NB4 (cell line): ENCODE measurements at regions not wholly inside any gene's neighbourhood (a gene's known extent, or its start where the extent isn't known, plus 50 kb on each side); places are given as distances from the start of the nearest gene placed in this dataset.

ENCODE experiments used
- DNase-seq: peaks from one replicate; pipeline ENCODE4 v3.0.0; 2010; ENCODE audit warnings: low read depth
- H3K4me3 ChIP-seq: one replicate; pipeline ENCODE4 v1.5.1; 2011; ENCODE audit warnings: mild to moderate bottlenecking, low read depth, low read length, moderate library complexity
- CTCF ChIP-seq: IDR thresholded peaks from one replicate; pipeline ENCODE4 v1.5.1; 2012; ENCODE audit warnings: low read depth, low read length
- MAX ChIP-seq: IDR thresholded peaks from 2 replicates; pipeline ENCODE4 v1.6.1; 2011; ENCODE audit warnings: low read depth, low read length
- MYC ChIP-seq: IDR thresholded peaks from 2 replicates; pipeline ENCODE4 v1.6.1; 2011; ENCODE audit warnings: low read depth, low read length
- POLR2A ChIP-seq: IDR thresholded peaks from 2 replicates; pipeline ENCODE4 v1.6.1; 2011; ENCODE audit warnings: mild to moderate bottlenecking; ENCODE audit not compliant: insufficient read length; ENCODE audit errors: extremely low read depth

GRCh38 chr3:5735896-5736295 is 548.4 kb downstream of the EDEM1 start:
- TF ChIP-seq MYC: no peak
- no peak for TF ChIP-seq POLR2A
- no peak for TF ChIP-seq CTCF
- TF ChIP-seq MAX: no peak
- no peak for DNase-seq
- H3K4me3 ChIP-seq: no peak overlapping the region

GRCh38 chr3:5739299-5739935 is 551.9 kb downstream of the EDEM1 start:
- DNase-seq: no peak
- TF ChIP-seq POLR2A: no peak
- H3K4me3 ChIP-seq: no peak overlapping the region

GRCh38 chr3:5739949-5740348 is 552.4 kb downstream of the EDEM1 start:
- H3K4me3 ChIP-seq: no peak overlapping the region
- no peak for DNase-seq
- TF ChIP-seq CTCF (no peak), MAX (no peak), MYC (no peak), POLR2A (no peak)

- no peak overlapping the region for H3K4me3 ChIP-seq
- no peak for TF ChIP-seq MYC
- no peak for TF ChIP-seq POLR2A
- TF ChIP-seq MAX: no peak
- TF ChIP-seq CTCF: no peak
- no peak for DNase-seq
These were observed 553.5 kb downstream of the EDEM1 start for GRCh38 chr3:5741017-5741416.

- no peak overlapping the region for H3K4me3 ChIP-seq
- DNase-seq: no peak
- TF ChIP-seq MAX: no peak
- no peak for TF ChIP-seq POLR2A
- TF ChIP-seq CTCF: no peak
- no peak for TF ChIP-seq MYC
These were observed 562.6 kb downstream of the EDEM1 start for GRCh38 chr3:5750091-5750490.

- no peak overlapping the region for H3K4me3 ChIP-seq
- DNase-seq: no peak
- TF ChIP-seq MYC (no peak), POLR2A (no peak), CTCF (no peak), MAX (no peak)
These were observed 563.5 kb downstream of the EDEM1 start for GRCh38 chr3:5750874-5751640.
